ENCODE measurements at regions not wholly inside any gene's neighbourhood (a gene's known extent, or its start where the extent isn't known, plus 50 kb on each side); places are given as distances from the start of the nearest gene placed in this dataset.

DNA sequence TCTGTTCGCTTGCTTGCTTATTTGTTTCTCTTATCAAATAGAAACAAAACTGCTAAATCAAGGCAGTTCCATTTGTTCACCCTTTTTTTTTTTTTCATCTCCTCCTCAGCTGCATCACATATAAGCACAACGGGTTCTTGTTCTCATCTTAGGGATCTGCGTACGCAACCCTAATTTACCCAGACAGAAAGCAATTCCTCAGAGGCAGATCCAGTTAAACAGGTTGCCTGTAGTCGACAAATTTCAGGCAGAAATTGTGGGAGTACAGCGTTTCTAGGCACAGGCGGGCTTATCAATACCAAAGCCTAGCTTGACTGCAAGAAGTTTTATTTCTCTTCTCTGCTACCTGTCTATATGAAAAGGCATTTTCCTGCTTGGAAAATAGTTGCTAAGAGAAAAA lies 565.4 kb downstream of the NXPH1 start:
- TF ChIP-seq, protein P1, sequence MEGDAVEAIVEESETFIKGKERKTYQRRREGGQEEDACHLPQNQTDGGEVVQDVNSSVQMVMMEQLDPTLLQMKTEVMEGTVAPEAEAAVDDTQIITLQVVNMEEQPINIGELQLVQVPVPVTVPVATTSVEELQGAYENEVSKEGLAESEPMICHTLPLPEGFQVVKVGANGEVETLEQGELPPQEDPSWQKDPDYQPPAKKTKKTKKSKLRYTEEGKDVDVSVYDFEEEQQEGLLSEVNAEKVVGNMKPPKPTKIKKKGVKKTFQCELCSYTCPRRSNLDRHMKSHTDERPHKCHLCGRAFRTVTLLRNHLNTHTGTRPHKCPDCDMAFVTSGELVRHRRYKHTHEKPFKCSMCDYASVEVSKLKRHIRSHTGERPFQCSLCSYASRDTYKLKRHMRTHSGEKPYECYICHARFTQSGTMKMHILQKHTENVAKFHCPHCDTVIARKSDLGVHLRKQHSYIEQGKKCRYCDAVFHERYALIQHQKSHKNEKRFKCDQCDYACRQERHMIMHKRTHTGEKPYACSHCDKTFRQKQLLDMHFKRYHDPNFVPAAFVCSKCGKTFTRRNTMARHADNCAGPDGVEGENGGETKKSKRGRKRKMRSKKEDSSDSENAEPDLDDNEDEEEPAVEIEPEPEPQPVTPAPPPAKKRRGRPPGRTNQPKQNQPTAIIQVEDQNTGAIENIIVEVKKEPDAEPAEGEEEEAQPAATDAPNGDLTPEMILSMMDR (conservative IDR thresholded peaks at IDR 0.05; ENCODE audit: low read depth, low read length) = no peak
- H3K4me3 ChIP-seq (ENCODE audit: low read depth, low read length) = no peak overlapping the region
- DNase-seq (ENCODE audit: low read depth) = no peak

DNA sequence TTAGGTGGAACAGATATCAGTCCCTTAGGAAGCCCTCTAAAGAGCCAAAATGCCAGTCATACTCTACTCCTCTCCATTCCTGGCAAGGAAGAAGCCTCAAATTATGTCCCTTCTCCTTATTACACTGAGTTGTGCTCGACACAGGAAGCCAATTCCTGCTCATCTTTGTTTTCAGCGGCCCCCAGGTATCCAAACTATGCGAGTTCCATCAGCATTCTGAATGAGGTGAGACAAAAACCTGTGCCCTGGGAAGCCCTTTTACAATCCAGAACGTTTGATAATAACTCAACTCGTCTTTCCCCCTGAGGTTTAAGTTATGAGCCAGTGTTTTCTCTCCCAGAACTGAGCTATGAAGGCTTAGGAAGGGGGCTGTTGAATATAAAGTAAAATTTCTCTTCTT lies 580.5 kb downstream of the NXPH1 start:
- H3K4me3 ChIP-seq (ENCODE audit: low read depth, low read length) = no peak overlapping the region
- TF ChIP-seq, protein P1 (conservative IDR thresholded peaks at IDR 0.05; ENCODE audit: low read depth, low read length) = no peak
- DNase-seq (ENCODE audit: low read depth) = no peak

DNA sequence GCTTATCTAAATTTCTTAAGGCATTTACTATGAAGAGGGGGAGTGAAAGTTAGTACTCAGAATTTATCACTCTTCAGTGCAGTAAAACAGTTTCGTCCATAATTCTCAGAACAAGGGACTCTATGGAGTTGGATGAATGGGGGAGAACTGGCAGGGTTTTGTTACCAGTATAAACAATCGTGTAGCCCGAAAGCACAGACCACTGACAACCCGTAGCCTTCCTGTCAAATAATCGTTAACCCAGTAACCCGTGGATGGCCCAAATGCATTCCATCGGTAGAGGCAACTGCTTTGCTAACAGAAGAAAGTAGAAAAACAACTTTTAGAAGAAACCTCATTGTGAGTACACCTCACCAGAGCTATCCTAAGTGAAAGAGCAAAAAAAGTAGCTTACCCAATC lies 583.9 kb downstream of the NXPH1 start:
- no peak overlapping the region for H3K4me3 ChIP-seq (ENCODE audit: low read depth, low read length)
- TF ChIP-seq, protein P1 (conservative IDR thresholded peaks at IDR 0.05; ENCODE audit: low read depth, low read length) = no peak

GRCh38 chr7:9022456-9022855 lies 589.0 kb downstream of the NXPH1 start:
- H3K4me3 ChIP-seq (ENCODE audit: low read depth, low read length) = no peak overlapping the region
- DNase-seq (ENCODE audit: low read depth) = no peak
- TF ChIP-seq, protein P1 (conservative IDR thresholded peaks at IDR 0.05; ENCODE audit: low read depth, low read length) = no peak

More for the DNA sequence above, 583.9 kb downstream of the NXPH1 start:
- DNase-seq (ENCODE audit: low read depth) = no peak

DNA sequence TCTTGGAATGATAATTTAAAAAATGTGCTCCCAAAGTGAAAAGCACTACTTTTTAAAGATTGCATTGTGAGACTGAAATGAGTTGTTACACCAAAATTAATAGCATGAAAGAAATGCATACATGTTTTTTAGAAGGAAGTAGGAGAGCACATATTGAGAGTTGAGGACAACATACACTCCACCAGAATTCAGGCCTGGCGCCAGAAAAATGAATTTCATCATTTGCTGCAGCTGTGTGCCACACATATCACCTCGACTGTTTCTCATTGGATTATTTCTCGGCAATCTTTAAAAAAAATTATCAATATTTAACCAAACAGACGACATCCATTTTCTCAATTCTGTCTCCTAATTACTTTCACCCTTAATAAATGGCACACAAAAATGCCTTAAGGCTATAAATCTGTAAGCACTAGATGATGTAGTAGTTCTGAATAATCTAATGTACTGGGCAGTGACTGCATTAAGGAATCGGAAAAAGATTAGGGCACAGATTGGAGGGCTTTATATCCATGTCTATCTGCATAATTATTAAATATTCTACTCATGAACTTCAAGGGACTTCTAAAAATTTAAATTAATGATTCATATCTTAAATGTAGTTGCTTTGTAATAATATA lies 590.4 kb downstream of the NXPH1 start:
- no peak for DNase-seq (ENCODE audit: low read depth)
- TF ChIP-seq, protein P1 (conservative IDR thresholded peaks at IDR 0.05; ENCODE audit: low read depth, low read length) = no peak
- no peak overlapping the region for H3K4me3 ChIP-seq (ENCODE audit: low read depth, low read length)

DNA sequence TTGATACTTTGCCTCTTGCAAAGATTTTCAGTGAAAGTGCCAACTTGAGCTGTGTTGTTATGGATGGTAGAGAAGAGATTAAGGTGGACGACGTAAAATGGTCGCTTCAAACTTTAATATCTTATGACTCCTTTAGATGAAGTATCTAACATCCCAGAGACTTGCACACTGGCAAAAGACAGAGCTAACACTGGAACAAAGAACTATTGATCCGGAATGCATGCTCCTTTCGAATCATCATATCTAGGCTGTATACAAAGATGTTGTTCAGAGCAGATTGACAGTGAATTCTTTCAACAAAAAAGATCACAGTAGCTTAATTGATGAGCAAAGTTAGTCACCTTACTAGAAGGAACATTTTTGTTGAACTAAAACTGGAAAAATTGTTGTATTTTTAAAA lies 592.7 kb downstream of the NXPH1 start:
- no peak overlapping the region for H3K4me3 ChIP-seq (ENCODE audit: low read depth, low read length)
- no peak for DNase-seq (ENCODE audit: low read depth)
- TF ChIP-seq, protein P1 (conservative IDR thresholded peaks at IDR 0.05; ENCODE audit: low read depth, low read length) = no peak

DNA sequence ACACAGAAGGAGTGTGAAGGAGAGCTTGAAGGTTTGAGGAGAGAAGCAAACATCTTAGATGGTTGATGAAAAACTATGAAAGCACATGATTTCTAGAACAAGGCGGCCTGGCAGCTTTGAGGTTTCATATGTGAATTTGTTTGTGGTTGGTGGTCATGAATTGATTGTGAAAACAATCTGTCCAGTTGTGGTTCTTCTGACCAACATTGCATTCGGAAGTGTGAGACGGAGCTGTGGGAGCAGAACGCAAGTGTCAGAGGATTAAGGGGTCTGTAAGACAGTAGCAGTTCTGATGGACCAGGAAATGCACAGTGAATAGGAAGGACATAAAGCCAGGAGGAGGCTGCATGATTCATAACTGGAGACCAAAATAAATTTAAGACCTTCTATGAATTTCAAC lies 594.6 kb downstream of the NXPH1 start:
- TF ChIP-seq, protein P1 (conservative IDR thresholded peaks at IDR 0.05; ENCODE audit: low read depth, low read length) = no peak
- DNase-seq (ENCODE audit: low read depth) = no peak
- no peak overlapping the region for H3K4me3 ChIP-seq (ENCODE audit: low read depth, low read length)

All from choroid plexus epithelial cell (primary cell).